Urothelium cell line (cell line): ENCODE measurements at regions not wholly inside any gene's neighbourhood (a gene's known extent, or its start where the extent isn't known, plus 50 kb on each side); places are given as distances from the start of the nearest gene placed in this dataset.
"Not testable (repeated sequence)": the region's sequence is repeated elsewhere in the genome, so short reads cannot be mapped to it uniquely, and the experiment has no call there.

ENCODE experiments used
- DNase-seq: peaks from one replicate; pipeline ENCODE4 v3.0.0; 2011; ENCODE audit warnings: low spot score, mixed read lengths
- FAIRE-seq: peaks from 2 replicates; lab custom pipeline; 2011; peaks lifted over from hg19 to GRCh38; lab: Jason Lieb, UNC

DNA sequence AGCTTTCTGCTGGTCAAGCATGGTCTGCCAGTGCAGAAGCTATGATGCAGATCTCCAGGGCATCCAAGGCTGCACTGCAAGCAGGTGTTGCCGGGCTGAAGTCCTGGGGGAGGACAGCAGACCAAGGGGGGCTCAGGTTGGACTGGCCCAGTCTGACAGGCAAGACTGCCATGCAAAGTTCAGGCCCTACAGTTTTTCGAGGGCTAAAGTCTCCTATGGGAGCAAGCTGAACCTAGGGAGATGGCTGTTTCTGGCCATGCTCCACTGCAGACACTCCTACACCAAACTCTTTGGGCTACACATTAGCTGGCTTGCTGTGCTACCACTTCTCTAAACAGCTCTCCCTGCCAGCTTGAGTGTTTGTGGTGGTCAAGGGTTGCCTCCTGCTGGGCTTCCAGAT lies 130.0 kb upstream of the SYNCRIP start:
- FAIRE-seq: no peak
- no peak for DNase-seq

DNA sequence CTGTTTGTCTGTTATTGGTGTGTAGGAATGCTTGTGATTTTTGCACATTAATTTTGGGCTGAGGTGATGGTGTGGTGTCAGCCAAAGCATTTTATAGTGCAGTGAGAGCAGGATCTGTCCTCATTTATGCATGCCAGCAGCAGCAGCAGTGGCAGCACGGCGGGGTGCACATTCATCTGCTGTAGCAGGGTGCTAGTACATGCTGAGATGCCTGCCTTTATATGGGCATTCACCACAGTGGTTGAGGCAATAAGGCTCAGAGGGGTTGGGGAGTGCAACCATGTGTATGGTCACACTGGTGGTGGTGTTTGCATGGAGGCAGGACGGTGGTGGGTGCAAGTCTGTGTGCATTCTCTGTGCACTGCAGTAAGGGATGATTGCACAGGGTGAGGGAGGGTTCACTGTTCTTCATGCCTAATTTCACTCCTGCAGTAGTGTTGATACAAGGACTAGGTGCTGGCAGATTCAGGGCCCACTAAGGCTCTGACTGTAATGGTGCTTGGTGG lies 129.3 kb upstream of the SYNCRIP start:
- FAIRE-seq: no peak
- no peak for DNase-seq

DNA sequence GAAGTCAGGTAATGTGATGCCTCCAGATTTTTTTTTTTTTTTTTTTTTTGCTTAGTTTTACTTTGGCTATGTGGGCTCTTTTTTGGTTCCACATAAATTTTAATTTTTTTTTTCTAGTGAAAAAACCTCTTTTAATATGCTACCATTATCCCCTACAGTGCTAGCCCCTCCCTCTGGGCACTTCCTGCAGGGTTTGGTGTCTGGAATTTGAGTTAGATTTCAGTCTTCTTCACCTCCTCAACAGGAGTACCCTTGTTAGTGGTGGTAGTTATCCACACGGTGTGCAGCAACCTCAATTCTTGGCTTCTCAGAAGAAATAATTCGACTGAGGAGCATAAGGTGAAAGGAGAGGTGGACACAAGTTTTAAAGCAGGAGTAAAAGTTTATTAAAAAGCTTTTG lies 128.8 kb upstream of the SYNCRIP start:
- FAIRE-seq: no peak
- DNase-seq: no peak

DNA sequence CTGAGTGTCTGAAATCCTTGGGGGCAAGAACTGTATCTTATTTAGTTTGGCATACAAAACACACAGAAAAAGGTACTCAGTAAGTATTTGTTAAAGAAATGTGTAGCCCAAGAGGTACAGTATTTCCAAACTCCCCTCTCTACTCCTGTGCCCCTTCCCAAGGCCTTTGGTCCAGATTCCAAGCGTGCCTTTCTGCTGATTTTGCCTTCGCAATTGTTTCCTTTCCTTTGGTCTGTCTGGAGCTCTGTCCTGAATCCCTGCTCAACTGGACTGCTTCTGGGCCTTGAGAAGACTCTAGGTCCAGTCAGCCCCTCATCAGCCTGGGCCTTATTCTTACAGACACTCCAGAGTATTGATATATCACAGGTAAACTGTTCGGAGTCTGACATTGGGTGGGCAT lies 122.2 kb upstream of the SYNCRIP start:
- FAIRE-seq (no peak), DNase-seq (peak; percentile 4)

DNA sequence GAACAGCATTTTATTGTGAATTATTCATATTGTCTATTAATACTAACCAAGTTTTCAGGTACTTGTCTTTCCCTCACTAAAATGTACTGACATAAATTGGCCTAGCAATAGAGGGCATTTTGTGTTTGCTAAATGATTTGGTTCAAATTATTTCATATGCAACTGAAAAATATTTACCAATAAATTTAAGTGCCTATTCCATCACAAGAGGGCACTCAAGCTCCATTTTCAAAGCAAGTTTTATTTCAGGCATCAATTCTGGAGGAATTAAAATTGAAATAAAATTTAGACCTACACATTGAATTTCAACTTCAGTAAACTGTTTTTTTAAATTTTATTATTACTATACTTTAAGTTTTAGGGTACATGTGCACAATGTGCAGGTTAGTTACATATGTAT lies 114.3 kb upstream of the SYNCRIP start:
- FAIRE-seq (no peak), DNase-seq (peak; percentile 8)

DNA sequence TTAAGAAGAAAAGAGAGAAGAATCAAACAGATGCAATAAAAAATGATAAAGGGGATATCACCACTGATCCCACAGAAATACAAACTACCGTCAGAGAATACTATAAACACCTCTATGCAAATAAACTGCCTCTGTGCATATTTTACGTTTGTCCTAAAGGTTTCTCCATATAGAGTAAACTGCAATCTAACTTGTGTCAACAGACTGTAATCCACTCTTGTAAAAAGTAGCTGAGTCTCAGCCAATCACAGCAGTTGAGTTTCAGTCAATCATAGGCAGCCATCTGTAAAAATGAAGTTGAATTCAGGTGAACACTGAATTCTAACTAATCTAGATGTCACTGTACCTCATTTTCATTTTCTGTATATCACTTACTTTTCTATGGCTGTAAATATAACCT lies 112.2 kb upstream of the SYNCRIP start:
- DNase-seq (no peak), FAIRE-seq (no peak)

DNA sequence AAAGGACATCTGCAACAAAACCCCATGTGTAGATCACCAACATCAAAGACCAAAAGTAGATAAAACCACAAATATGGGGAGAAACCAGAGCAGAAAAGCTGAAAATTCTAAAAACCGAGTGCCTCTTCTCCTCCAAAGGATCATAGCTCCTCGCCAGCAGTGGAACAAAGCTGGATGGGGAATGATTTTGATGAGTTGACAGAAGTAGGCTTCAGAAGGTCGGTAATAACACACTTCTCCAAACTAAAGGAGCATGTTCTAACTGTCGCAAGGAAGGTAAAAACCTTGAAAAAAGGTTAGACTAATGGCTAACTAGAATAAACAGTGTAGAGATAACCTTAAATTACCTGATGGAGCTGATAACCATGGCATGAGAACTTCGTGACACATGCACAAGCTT lies 109.9 kb upstream of the SYNCRIP start:
- DNase-seq (no peak), FAIRE-seq (no peak)

DNA sequence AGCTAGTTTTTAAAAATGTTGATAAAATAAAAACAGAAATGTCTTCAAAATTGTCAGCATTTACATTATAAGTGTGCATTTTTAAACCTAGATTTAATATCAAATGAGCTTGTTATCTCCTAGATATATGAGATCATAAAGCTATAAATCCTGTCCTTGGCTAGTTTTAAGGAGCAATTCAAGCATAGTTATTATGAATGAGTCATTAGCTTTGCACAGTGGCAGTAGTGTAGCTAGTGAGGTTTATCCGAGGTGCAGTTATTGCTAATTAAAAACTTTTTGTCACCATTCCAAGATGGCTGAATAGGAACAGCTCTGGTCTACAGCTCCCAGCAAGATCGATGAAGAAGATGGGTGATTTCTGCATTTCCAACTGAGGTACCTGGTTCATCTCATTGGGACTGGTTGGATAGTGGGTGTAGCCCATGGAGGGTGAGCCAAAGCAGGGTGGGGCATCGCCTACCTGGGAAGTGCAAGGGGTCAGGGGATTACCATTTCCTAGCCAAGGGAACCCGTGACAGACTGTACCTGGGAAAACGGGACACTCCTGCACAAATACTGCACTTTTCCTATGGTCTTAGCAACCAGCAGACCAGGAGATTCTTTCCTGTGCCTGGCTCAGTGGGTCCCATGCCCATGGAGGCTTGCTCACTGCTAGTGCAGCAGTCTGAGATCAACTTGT lies 108.8 kb upstream of the SYNCRIP start:
- no peak for FAIRE-seq
- DNase-seq: no peak

DNA sequence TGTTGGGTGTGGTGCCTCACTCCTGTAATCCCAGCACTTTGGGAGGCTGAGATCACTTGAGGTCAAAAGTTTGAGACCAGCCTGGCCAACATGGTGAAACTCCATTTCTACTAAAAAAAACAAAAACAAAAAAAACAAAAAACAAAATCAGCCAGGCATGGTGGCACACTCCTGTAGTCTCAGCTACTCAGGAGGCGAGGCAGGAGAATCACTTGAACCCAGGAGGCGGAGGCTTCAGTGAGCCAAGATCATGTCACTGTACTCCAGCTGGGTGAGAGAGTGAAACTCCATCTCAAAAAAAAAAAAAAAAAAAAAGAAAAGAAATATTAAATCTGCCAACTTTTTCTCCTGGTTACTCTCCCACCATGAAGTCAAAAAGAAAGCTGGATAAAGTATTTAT lies 107.5 kb upstream of the SYNCRIP start:
- DNase-seq, FAIRE-seq: not testable (repeated sequence)

DNA sequence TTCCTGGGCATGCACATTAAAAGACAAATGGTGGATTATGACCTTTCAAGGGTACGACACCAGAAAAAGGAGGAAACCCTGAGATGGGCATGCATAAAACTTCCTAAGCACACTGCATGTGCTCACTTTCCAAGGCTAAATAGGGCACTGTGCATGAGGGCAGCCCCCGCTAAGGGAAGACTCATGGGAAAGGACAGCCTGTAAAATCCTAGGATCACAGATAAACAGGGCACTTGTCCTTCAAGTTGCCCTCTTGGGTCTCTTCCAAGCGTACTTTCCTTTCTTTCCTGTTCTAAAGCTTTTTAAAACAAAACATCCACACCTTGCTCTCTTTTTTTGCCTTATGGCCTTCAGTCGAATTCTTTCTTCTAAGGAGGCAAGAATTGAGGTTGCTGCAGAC lies 106.5 kb upstream of the SYNCRIP start:
- FAIRE-seq: no peak
- DNase-seq: no peak

DNA sequence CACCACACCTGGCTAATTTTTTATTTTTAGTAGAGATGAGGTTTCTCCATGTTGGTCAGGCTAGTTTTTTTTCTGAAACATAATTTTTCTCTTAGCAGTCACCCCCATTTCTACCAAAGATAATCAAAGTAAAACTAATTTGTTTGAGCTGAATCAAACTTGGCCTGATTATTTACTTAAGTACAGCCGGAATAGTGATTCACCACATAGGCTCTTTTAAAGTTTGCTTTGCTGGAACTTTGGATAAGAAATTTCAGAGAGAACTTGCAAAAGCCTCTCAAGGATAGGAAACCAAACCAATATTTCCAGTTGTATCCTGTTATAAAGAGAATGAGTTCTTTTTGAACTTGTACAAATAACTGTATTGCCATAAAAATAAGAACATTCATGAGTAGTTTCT lies 105.0 kb upstream of the SYNCRIP start:
- no peak for DNase-seq
- FAIRE-seq: no peak

DNA sequence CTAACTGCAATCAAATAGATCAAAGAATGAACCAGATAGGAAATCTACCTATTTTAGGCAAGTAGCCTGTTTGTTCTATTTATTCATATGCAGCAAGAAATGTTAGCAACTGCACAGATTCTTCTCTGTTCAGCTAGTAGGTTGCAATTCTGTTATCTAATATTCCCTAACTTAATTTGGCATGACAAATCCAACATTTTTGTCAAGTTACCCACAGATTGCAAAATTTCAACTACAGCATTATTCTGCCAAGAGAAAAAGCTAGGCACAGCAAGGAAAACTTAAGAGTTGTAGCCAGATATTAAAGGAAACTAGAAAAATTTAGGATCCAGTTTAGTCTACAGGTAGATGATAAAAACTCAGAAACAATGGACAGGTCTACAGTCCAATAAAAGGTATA lies 104.4 kb upstream of the SYNCRIP start:
- DNase-seq: no peak
- FAIRE-seq: no peak

DNA sequence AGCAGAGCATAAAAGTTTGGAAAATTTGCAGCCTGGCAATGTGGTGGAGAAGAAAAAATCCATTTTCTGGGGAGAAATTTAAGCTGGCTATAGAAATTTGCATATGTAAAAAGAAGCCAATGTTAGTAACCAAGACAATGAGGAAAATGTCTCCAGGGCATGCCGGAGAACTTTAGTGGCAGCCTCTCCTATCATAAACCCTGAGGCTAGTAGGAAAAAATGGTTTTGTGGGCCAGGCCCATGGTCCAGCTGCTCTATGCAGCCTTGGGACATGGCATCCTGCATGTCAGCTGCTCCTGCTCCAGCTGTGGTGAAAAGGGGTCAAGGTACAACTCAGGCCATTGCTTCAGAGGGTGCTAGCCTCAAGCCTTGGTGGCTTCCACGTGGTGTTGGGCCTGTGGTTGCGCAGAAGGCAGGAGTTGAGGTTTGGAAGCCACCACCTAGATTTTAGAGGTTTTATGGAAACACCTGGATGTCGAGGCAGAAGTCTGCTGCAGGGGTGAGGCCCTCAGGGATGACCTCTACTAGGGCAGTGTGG lies 101.8 kb upstream of the SYNCRIP start:
- DNase-seq (no peak), FAIRE-seq (no peak)

DNA sequence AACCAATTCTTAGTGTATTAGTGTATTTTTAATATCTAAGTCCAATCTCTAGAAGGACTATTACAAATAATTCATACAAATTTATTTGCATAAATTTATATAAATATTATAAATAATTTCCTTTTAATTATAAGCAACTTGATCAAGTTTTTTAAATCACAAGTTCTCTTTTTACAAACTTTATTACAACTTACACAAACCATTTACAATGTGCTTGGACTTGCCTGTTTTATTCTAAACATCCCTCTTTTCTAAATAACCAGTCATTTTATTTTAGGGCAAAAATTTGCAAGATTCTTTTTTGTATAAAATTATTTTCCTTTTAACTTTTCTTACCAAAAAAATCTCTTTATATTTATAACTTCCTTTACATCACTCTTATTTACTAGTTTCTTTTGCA lies 83.5 kb upstream of the SYNCRIP start:
- DNase-seq (no peak), FAIRE-seq (no peak)

DNA sequence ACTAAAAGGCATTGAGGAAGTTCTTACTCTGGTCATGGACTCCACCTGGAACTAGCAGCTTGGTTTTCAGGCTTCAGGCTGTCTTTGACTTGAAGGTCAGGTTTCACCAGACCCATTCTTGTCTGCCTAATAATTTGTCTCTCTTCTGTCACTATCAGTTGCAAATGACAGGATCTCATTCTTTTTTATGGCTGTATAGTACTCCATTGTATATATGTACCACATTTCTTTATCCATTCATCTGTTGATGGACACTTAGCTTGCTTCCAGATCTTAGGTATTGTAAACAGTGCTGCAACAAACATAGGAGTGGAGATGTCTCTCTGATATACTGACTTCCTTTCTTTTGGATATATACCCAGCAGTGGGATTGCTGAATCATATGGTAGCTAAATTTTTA lies 73.1 kb upstream of the SYNCRIP start:
- no peak for DNase-seq
- FAIRE-seq: no peak

DNA sequence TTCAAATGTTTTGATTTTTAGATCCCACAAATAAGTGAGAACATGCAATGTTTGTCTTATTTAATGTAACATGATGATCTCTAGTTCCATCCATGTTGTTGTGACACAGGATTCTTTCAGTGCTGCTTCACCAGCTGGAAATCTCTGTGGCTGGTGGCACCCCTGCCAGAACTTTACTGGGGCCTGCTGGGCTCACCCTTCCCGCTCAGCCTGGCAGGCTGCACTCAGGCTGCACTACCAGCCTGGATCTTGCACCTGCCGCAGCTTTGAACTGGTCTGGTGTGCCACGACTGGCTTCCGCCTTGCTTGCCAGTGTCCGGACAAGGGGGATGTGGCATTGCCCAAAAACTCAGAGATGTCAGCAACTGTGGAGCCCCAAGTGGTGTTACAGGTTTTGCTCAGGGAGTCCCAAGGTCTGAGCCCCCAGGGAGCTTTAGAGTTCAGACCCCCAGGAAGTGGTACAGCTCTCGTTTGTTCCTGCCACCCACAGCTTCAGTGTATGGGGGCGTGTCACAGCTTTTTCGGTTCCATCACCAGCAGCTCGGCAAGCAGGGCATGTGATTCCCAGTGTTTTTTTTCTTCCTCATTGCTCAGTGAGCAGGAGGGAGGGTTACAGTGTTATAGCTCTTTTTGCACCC lies 72.3 kb upstream of the SYNCRIP start:
- DNase-seq: no peak
- FAIRE-seq: no peak

DNA sequence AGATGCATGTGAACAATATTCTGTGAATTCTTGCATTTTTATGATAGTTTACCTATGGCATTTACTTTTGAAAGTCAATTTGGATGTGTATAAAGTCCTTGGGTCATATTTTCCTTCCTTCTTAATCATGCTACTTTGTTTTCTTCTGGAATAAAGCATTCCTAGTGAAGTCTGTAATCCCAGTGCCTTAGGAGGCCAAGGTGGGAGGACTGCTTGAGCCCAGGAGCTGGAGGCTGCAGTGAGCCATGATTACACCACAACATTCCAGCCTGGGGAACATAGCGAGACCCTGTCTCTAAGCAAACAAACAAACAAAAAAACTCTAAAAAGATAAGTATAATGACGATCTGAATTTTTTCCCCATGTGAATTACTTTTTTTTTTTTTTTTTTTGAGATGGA lies 69.7 kb upstream of the SYNCRIP start:
- FAIRE-seq (no peak), DNase-seq (no peak)

DNA sequence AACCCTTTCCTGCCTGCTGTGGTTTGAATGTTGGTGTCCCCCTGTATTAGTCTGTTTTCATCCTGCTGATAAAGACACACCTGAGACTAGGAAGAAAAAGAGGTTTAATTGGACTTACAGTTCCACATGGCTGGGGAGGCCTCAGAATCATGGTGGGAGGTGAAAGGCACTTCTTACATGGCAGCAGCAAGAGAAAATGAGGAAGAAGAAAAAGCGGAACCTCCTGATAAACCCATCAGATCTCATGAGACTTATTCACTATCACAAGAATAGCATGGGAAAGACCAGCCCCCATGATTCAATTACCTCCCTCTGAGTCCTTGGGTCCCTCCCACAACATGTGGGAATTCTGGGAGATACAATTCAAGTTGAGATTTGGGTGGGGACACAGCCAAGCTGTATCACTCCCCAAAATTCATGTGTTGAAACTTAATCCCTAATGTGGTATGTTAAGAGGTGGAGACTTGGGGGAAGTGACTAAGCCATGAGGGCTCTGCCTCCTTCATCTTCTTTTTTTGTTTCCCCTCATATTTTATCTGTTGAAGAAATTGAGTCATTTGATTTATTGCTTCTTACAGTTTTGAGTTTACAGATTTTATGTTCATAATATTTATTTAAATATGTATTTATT lies 64.9 kb upstream of the SYNCRIP start:
- not testable (repeated sequence) for DNase-seq

DNA sequence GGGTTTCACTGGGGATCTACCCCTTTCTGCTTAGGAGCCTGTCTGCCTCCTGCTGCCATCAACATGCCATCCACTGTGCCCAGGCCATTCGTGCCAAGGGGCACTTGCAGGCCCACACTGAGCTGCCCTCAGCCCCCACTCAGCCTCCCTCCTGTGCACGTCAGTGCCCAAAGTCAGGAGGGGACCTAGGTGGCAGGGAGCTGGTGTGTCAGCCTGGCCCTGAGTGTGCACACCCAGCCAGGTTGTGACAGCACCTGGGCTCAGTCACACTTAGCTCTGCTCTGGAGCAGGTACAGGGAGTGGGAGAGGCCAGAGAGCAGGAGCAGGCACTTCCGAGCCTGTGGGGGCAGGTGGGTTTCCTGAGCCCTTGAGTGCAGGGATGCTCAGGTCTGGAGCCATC lies 63.6 kb upstream of the SYNCRIP start:
- DNase-seq (no peak), FAIRE-seq (no peak)

More for the DNA sequence above, 64.9 kb upstream of the SYNCRIP start:
- not testable (repeated sequence) for FAIRE-seq

DNA sequence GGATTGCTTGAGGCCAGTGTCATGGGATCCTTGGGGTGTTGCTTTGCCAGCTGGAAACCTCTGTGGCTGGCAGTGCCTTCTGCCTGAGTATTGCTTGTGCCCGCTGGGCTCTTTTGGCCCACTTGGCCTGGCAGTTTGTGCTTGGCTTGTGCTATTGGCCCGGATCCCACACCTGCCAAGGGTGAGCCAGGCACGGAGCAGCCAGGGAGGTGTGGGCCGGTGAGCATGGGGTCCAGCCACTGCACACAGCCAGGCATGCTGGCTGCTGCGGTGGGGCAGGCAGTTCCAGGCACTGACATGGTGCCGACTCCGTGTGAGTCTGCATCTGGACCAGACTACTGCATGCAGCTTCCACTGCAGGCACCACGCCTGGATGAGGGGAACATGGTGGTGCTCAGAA lies 62.5 kb upstream of the SYNCRIP start:
- FAIRE-seq (no peak), DNase-seq (no peak)

DNA sequence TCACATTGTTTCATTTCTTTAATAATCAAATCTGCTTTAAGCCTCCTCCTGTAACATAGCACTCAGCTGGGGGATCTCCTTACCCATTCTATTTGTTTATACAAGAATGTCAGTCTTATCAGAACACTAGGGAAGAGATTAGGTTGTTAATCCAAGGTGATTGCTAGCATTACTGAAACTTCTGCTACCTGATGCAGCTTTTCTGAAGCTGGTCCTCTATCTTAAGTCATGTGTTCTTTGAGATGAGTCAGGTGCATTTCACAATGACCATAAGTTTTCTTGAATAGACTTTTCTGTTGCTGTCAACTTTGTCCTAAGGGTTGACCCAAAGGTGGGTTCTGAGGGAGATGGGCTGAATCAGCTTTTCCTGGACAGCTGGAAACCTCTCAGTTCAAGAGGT lies 60.7 kb upstream of the SYNCRIP start:
- no peak for DNase-seq
- FAIRE-seq: no peak
